HG02610 (cell line): ENCODE measurements at regions not wholly inside any gene's neighbourhood (a gene's known extent, or its start where the extent isn't known, plus 50 kb on each side); places are given as distances from the start of the nearest gene placed in this dataset.

ENCODE experiments used
- ATAC-seq: cut with Tn5 transposase; IDR thresholded peaks from one replicate; pipeline ENCODE4 v1.9.1; 2021; ENCODE audit warnings: mild to moderate bottlenecking, moderate library complexity; ENCODE audit not compliant: unreplicated experiment

DNA sequence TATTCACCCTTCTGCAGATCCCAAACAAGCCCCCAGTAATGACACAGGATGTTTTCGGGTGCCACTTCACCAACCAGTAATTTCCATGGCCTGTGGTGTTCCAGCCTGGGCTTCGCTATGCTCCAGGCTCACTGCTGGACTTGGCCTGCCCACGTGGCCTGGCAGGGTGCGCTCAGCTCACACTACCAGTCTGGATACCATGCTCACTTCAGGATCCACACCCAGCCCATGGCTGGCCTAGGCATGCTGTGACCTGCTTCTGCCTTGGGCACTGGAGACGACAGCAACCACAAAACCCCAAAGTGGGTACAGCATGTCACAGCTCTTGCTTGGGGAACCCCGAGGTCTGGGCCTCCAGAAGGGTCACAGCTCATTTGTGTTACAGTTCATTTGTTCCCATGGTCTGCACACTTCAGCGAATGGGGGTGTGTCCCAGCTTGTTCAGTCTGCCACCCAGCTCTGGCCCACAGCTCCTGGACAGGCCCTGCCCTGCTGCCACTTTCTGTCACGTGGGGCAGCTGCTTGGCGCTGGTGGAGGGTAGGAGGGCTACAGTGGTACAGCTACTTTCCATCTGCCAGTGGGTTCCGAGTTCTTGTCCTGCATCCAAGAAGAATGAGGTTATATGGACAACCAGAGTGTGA lies 650.8 kb downstream of the MCTP2 start:
- no peak for ATAC-seq

DNA sequence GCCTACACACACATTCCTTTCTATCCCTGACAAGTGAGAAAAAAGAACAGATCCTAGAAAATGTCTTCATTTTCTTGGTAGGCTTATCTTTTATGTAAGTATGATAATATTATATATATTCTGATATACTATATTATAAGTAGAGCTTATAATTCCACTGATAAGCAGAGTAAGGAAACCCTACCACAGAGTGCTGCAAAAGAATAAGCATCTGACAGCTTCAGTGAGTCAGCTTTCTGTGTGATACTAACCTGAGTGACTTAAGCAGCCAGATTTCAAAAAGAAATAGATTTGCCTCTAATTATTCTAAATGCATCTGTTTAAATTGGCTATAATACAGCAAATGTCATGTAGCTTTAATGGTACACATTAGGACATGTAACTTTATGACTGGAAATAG lies 656.0 kb downstream of the MCTP2 start:
- ATAC-seq, result no peak

DNA sequence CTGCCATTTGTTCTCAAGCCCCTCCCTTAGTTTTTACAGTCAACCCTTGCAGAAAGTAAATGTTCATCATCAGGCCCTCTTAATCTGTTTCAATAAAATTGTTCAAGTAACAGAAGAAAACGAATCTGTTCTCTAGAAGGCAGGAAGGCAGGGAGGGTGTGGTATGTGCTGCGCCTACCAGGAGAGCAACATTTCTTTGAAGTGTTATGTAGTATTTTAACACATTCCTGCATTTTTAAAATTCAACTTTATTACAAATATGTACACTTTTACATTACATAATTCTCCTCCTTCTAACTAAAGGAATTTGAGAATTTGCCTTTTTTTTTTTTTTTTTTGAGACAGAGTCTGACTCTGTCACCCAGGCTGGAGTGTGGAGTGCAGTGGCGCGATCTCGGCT lies 657.8 kb downstream of the MCTP2 start:
- no peak for ATAC-seq

DNA sequence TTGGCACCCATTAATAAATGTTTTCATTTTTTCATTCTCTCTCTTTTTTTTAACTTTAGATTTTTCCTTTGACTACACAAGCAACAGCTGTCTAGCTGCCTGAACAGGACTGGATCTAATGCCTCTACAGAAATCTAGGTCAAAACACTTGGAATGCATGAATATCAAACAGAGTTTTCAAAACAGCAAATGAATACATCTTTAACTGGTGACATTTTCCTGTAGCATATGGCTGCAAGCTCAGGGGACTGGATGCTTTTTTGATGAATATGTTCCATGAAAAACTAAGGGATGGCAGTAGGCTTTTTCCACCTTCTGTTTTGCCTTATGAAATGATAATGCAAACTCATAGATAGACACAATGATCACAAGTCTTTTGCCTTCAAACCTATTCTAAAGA lies 661.7 kb downstream of the MCTP2 start:
- ATAC-seq, result no peak

DNA sequence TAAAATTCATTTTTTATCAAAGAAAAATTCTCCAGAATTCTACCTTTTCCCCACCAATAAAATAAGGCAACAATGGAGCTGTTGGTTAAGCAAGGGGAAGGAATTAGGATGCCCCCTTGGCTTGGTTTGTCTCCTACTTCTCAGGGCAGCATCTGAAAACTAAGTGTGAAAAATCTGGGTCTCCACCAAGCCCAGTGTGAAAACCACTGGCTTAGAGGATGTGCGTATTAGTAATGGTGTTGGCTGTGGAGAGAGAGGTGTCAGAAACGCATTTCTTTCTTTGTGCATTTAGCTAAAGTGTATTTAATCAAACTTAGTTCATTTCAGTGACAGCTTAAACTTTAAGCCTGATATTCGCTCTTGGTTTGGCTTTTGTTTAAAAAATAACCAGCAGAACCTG lies 662.7 kb downstream of the MCTP2 start:
- ATAC-seq, result no peak

DNA sequence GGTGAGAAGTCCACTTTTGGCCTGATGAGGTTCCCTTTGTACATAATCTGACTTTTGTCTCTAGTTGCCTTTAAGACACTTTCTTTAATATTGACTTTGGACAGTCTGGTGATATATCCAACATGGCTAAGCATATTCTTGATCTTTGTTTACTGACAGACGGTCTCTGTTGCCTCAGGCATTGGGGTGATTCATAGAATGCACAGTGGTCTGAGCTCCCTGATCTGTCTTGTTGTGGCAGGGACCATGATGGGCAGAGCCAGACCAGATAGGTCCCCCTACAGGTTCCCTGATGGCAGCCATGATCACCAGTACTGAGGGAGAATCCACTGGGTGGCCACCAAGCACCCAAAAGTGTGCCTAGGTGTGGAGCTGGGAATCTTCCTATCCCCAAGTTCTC lies 678.1 kb downstream of the MCTP2 start:
- no peak for ATAC-seq

DNA sequence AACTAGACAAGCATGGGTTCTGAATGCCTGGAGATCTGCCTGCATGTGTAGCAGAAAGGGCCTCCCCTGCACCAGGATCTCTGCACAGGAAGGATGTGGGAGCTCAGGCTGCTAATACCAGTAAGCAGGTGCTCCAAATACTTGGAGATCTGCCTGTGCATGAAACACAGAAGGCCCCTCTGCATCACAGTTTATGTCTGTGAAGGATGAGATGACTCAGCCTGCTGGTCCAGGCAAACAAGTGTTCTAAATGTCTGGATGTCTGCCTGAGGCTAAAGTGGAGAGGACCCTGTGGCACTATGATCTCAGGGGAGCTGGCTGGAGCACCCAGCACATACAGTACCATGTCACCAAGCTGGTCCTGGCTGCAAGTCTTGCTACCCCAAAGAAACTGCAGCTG lies 678.8 kb downstream of the MCTP2 start:
- ATAC-seq, result no peak

DNA sequence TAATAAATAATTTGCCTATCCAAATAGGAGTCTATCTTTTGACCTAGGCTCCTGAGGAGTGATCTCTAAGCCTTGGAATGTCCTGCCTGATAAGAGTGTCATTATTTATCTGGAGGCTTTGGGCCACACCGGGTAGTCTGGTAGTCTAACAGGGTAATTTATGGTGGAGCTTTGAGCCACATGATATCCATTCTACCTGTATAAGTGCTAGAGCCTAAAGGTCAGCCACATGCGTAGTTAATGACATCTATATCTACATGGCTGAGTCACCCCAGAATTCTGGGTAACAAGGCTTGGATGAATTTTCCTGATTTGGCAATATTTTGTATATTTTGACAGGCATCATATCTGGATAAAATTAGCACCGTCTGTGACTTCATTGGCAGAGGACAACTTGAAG lies 681.4 kb downstream of the MCTP2 start:
- ATAC-seq, result no peak

DNA sequence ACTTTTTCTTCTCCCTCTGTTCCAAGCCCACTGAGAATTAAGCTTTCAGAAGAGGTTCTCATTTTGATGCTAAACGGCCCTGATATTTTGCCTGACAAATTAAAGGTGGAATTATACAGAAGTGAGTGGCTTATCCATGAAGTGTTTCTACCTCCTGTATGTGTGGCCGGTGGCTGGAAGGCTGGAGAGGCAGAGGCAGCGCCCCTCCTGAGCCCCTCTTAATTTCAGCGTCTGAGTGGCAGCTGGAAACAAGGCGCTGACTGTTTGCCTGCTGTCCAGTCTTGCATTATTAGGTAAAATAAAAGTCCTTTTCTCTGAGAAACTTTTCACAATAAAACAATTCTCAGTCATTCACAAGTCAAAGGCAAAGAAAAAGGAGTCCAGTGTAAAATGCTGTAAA lies 685.7 kb downstream of the MCTP2 start:
- no peak for ATAC-seq

DNA sequence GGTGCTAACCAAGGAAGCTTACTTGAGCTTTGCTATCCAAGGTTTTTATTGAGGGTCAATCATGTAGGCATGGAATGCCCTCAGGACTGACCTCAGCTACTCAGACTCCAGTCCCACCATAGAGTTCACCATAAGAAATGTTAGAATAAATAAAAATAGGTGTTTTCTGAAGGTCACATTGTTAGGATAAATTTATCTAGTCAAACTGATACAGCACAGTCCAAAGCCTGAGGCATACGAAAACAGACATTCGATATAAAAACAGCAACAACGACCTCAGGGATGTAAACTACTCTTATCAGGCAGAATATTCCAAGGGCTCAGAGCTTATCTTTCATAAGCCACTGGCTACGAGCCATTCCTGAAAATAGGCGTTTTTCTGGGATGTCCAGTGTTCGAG lies 690.6 kb downstream of the MCTP2 start:
- no peak for ATAC-seq

DNA sequence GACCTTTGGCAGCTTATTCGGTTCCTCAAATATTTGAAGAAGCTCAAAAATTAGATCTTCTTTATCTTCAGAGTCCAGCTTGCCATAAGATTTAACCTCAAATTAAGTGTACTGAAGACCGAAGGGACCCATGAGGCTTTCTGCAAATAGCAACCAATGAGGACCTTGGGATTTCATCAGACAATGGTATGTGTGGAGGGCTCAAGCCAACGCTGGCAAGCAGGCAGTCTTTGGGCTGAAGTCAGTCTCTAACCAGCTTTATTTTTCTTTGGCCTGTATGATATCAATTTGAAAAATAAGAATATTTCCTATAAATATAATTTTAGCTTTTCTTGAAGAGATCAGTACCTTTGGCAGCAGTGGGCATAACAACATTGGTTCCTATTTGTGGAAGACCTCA lies 692.7 kb downstream of the MCTP2 start:
- no peak for ATAC-seq

DNA sequence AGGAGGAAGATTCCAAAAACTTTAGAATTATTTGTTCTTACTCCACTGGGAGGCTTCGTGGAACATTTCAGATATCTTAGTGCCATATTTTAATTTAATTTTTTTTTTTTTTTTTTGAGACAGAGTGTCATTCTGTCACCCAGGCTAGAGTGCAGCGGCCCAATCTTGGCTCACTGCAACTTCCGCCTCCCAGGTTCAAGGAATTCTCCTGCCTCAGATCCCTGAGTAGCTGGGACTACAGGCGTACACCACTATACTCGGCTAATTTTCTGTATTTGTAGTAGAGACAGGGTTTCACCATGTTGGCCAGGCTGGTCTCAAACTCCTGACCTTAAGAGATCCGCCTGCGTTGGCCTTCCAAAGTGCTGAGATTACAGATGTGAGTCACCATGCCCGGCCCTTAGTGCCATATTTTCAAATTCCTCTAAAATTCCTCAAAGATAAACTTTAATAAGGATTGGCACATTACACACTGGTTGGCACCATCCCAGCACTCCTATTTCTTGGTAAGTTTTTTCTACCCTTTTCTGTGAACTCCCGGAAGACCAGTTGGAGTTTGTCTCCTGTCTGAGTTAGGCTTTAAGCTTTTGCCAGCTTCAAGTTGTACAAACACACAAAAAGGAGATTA lies 693.7 kb downstream of the MCTP2 start:
- ATAC-seq, result no peak

DNA sequence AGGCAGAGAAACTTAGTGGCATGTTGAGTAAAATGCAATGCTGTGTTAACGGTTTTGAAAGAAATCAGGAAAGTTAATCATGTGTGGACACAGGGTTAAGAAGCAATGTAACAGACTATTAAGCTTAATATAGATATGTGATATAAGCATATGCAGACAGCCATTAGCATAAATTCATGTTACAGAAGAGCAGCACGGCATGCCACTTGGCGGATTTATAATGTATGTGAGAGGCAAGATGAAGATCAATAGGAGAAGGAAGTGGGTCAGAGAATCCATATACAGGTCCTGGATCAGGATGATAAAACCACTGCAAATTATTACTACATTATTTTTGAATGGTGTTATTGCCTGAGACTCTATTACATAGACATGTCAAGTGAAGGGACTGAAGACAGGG lies 694.3 kb downstream of the MCTP2 start:
- no peak for ATAC-seq

DNA sequence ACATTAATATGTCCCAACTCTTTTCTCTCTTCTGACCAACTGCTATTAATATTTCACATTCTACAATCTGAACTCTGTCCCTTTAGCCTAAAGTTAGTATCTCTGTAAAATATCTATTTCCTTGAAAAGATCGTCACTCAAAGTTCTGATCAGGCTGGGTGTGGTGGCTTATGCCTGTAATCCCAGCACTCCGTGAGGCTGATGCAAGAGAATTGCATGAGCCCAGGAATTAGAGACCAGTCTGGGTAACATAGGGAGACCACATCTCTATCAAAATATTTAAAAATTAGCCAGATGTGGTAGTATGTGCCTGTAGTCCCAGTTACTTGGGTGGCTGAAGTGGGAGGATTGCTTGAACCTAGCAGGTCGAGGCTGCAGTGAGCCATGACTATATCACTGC lies 695.6 kb downstream of the MCTP2 start:
- no peak for ATAC-seq

DNA sequence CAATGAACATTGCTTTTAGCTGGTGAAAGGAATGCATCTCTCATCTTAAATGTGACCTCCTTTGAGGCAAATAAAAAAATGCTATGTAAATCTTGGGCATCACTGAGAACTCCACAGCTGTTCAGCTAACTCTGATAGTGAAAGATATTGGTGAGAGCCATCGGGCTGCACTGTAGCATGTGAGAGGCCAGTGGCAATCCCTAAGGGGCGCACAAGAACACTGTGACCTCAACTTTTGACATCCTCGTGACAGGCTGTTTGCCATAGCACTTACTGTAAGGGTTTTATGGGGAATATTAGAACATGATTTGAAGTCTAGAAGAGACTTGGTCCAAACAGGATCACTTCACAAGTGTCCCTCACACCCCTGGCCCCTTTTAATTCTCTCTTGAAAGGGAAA lies 697.9 kb downstream of the MCTP2 start:
- ATAC-seq, result no peak

DNA sequence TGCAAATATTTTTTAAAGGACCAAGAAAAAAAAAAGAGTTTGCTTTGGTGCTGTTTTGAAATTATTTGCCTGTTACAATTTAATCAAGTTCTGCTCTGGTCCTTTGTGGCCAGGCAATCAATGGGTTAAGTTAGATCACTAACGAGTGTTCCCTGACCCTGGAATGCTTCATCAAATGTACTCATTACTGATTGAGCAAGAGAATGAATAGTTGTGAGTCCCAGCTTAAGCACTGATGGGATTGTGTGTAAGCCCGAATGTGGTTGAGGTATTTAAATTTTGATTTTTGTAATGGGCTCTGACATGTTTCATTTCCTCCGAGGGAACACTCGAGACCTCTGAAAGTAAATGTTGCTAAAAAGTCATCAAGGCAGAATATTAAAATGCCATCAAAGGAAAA lies 699.1 kb downstream of the MCTP2 start:
- ATAC-seq, result no peak

DNA sequence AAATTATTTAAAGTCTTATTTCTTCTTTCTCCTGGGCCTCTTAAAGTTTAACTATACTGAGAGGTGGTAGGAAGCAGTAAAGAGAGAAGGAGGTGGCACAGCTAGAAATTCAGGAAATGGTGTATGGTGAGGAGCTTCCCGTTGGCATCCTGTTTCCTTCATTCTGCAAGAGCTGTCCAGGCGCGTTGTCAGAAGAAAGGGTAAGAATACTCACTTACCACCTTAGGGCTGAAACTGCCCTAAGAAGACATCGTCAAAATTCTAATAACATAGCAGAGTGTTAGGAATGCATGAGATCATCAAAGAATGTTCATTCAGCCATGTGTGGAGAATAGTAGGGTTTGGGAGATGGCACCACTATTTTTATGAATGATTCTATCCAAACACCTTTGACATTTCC lies 699.6 kb downstream of the MCTP2 start:
- ATAC-seq, result no peak

DNA sequence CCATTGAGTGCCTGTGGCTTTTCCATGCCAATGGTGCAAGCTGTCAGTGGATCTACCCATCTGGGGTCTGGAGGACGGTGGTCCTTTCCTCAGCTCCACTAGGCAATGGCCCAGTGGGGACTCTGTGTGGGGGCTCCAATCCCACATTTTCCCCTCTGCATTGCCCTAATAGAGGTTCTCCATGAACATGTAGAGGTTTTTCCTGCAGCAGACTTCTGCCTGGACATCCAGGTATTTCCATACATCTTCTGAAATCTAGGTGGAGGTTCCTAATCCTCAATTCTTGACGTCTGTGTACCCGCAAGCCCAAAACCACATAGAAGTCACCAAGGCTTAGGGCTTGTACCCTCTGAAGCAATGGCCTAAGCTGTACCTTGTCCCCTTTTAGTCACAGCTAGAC lies 703.1 kb downstream of the MCTP2 start:
- ATAC-seq, result no peak

DNA sequence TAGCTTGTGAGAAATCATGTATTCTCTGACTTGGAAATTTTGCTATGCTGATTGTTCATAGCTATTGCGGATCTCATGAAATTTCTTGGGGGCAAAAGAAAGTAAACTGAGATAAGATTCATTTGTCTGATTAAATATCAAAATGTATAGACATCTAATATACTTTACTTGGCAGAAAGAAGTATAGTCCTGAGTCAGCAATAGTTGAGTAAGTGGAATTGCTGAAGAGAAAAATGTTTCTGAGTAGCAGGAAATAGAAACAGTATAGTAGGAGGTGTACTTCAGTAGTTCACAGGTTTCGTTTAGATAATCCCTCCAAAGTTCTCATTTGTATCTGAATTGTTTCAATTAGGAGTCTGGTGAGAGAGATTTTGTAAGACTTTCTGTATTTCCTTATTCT lies 705.9 kb downstream of the MCTP2 start:
- ATAC-seq, result no peak

DNA sequence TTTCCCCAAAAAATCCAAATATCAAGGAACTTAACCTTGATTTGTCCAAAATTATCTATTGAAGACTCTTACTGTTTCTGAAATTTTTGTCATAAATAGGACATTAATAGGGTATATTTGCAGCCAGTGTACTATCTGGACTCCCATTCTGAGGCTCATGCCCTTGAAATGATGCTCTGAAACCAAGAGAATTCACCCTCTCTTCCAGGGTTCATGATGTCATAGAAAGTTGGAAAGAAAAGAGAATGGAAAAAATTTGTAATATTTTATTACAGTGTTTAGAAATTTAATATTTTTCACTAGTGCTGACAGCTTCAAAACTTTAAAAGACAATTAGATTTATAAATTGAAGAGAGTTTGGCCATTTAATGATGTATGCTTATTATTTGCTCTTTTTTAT lies 712.5 kb downstream of the MCTP2 start:
- ATAC-seq, result no peak

DNA sequence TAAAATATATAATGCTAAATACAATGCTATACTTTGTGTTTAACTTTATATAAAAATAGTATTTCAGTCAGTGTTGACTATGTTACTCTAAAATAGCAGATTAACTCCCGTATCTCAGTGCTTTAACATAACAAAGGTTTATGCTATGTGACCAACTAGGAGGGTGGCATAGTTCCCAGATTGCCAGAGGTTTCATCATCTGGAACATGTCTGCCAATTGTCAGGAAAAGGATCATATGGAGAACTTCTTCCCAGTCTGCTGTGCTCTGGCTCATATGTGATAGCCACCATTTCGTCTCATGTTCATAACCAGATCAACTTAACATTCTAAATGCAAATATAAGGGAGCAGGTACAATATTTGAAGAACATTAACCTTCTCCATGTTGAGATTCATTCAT lies 720.2 kb downstream of the MCTP2 start:
- no peak for ATAC-seq

DNA sequence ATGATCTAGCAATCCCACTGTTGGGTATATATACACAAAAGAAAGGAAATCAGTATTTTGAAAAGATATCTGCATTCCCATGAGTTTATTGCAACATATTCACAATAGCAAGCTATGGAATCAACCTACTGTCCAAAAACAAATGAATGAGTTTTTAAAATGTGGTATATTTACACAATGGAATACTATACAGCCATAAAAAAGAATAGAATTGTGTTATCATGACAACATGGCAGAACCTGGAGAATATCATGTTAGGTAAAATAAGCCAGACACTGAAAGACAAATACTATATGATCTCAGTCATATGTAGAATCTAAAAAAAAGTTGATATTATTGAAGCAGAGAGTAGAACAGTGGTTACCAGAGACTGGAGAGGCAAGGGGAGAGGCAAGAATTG lies 732.6 kb downstream of the MCTP2 start:
- no peak for ATAC-seq

DNA sequence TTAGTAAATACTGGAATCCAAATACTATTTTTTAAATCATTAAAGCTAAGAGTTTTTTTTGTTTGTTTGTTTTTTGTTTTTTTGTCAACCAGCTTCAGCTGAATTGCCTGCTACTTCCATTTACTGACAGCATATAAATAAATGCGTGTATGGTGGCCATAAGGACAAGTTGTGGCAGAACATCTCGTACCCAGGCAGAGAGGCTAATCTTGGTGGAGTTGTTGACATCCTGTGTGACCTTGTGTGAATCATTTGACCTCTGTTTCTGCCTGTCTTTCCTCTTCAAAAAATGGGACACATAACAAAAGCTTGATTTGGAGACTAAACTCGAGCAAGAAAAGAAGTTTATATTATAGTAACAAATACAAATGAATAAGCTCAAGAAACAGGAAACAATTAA lies 734.2 kb downstream of the MCTP2 start:
- no peak for ATAC-seq
